Neutrophil (primary cell): ENCODE measurements at regions not wholly inside any gene's neighbourhood (a gene's known extent, or its start where the extent isn't known, plus 50 kb on each side); places are given as distances from the start of the nearest gene placed in this dataset.

Experiments
- H3K27ac ChIP-seq: fragments of 200-600 bp; sonication (generic); 2 replicates; pipeline ENCODE4 v1.5.1; 2016; ENCODE audit warnings: mild to moderate bottlenecking, moderate library complexity
- H3K27me3 ChIP-seq: fragments of 200-600 bp; sonication (generic); 2 replicates; pipeline ENCODE4 v1.6.0; 2016; ENCODE audit warnings: mild to moderate bottlenecking
- H3K36me3 ChIP-seq: fragments of 200-600 bp; sonication (generic); 2 replicates; pipeline ENCODE4 v1.5.1; 2017
- H3K4me1 ChIP-seq, 2 experiments: fragments of 200-600 bp in 1 of 2; sonication (generic) in 1 of 2; 1 replicate in 1 of 2; 2 replicates in 1 of 2; pipeline versions ENCODE4 v1.5.1 to v1.6.1; 2013 to 2016; ENCODE audit warnings: low read depth in 1 of 2, low read length in 1 of 2, mild to moderate bottlenecking in 1 of 2, moderate library complexity in 1 of 2; ENCODE audit not compliant: control insufficient read depth in 1 of 2, insufficient read depth in 1 of 2
- H3K4me3 ChIP-seq, 2 experiments: fragments of 200-600 bp in 1 of 2; sonication (generic) in 1 of 2; 1 replicate in 1 of 2; 2 replicates in 1 of 2; pipeline ENCODE4 v1.5.1; 2013 to 2016; ENCODE audit warnings: low read depth in 1 of 2, low read length in 1 of 2, mild to moderate bottlenecking in 1 of 2, moderate library complexity in 1 of 2
- H3K9me3 ChIP-seq: fragments of 200-600 bp; sonication (generic); 2 replicates; pipeline ENCODE4 v1.5.1; 2016
- TF ChIP-seq, protein P1 (sequence below): fragments of 200-600 bp; sonication (generic); IDR thresholded peaks from 2 replicates; pipeline ENCODE4 v1.5.1; 2016; ENCODE audit warnings: antibody characterized with exemption

- Histone ChIP-seq H3K9me3 (no peaks in the 10 kb centered on the region), H3K36me3 (no peaks in the 10 kb centered on the region), H3K4me1 (no peaks in the 10 kb centered on the region), H3K27ac (no peak overlapping the region), H3K27me3 (no peaks in the 10 kb centered on the region), H3K4me3 (no peak overlapping the region)
- TF ChIP-seq, protein P1, sequence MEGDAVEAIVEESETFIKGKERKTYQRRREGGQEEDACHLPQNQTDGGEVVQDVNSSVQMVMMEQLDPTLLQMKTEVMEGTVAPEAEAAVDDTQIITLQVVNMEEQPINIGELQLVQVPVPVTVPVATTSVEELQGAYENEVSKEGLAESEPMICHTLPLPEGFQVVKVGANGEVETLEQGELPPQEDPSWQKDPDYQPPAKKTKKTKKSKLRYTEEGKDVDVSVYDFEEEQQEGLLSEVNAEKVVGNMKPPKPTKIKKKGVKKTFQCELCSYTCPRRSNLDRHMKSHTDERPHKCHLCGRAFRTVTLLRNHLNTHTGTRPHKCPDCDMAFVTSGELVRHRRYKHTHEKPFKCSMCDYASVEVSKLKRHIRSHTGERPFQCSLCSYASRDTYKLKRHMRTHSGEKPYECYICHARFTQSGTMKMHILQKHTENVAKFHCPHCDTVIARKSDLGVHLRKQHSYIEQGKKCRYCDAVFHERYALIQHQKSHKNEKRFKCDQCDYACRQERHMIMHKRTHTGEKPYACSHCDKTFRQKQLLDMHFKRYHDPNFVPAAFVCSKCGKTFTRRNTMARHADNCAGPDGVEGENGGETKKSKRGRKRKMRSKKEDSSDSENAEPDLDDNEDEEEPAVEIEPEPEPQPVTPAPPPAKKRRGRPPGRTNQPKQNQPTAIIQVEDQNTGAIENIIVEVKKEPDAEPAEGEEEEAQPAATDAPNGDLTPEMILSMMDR: no peak
Measured at GRCh38 chr1:5312293-5312674, 657.9 kb downstream of the AJAP1 start.

DNA sequence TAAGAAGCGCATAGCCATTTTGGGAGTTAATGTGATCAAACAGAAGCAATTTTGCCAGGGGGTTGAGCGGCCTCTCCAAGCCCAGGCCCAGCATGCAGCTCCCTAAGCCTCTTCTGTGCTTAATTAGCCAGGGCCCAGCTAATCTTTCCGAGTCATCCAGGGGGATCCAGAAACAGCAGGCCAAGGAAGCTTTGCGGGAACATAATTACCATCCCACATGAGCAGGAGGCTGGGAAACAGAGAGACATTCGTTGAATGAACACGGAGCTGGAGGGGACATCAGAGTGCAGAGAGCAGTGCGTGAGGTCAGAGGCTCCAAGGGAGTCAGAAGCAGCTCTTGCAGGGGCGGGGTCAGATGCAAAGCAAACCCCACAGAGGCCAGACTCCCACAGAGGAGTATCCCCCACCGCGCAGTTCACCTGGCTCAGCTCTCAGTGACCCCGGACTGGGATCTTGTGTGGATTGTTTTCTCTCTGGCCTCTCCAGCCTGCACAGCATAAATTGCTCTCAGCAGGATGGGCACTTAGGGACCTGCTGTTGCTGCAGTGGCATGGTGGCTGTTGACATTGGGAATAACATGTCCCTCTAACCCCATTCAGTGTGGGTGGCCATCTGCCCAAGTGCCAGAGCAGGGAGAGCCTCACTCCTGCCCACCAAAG, 657.4 kb downstream of the AJAP1 start:
- TF ChIP-seq, protein P1: no peak
- no peaks in the 10 kb centered on the region for H3K4me1 ChIP-seq
- no peak overlapping the region for H3K27ac ChIP-seq
- no peak overlapping the region for H3K4me3 ChIP-seq
- no peaks in the 10 kb centered on the region for H3K36me3 ChIP-seq
- no peaks in the 10 kb centered on the region for H3K27me3 ChIP-seq
- H3K9me3 ChIP-seq: no peaks in the 10 kb centered on the region

GRCh38 chr1:5311147-5311546, 656.7 kb downstream of the AJAP1 start:
- H3K27ac ChIP-seq: no peak overlapping the region
- TF ChIP-seq, protein P1: no peak
- no peaks in the 10 kb centered on the region for H3K36me3 ChIP-seq
- H3K9me3 ChIP-seq: no peaks in the 10 kb centered on the region
- no peaks in the 10 kb centered on the region for H3K4me1 ChIP-seq
- no peaks in the 10 kb centered on the region for H3K27me3 ChIP-seq
- no peak overlapping the region for H3K4me3 ChIP-seq

DNA sequence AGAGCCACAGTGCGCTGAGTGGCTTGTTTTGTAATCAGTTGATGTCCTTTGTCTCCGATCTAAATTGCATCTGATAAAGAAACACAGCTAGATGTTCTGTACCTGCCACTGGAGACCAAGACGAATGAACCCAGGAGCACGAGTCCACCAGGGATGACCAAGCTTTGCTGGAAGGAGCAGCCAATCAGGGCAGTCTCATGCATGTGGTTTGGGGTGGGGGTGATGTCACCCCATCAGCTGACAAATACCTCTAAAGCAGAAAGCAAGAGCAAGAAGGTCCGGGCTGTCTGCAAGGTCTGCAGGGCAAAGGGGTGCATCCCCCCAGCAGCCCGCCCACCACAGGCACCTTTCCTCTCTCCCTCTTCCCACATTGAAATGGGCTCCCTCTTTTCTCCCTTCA, 653.8 kb downstream of the AJAP1 start:
- Histone ChIP-seq H3K27me3 (no peaks in the 10 kb centered on the region), H3K9me3 (no peaks in the 10 kb centered on the region)
- TF ChIP-seq, protein P1: no peak

DNA sequence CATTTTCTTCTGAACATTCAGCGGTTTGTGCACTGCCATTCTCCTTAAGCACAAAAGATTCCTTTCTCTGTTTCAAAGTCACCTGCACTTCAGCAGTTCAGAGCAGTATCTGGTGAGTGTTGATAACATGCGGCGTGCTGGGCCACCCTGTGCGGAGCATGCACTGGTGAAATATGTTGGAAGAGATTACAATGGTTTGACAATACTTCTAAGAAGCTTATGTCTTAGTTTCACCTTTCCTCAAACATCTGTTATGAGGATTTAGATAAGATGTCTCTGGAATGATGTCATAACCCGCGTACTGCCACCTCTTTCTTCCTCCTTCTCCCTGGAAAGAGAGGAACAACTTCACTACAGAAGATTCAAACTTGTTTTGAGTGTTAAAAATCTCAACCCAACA, 650.3 kb downstream of the AJAP1 start:
- Histone ChIP-seq H3K4me1 (no peaks in the 10 kb centered on the region), H3K4me3 (no peak overlapping the region), H3K9me3 (no peaks in the 10 kb centered on the region), H3K27me3 (no peaks in the 10 kb centered on the region), H3K36me3 (no peaks in the 10 kb centered on the region), H3K27ac (no peak overlapping the region)
- TF ChIP-seq, protein P1: no peak

More for the DNA sequence above, 653.8 kb downstream of the AJAP1 start:
- Histone ChIP-seq H3K27ac (no peak overlapping the region), H3K36me3 (no peaks in the 10 kb centered on the region), H3K4me3 (no peak overlapping the region), H3K4me1 (no peaks in the 10 kb centered on the region)
